ENCODE measurements at regions not wholly inside any gene's neighbourhood (a gene's known extent, or its start where the extent isn't known, plus 50 kb on each side); places are given as distances from the start of the nearest gene placed in this dataset.

DNA sequence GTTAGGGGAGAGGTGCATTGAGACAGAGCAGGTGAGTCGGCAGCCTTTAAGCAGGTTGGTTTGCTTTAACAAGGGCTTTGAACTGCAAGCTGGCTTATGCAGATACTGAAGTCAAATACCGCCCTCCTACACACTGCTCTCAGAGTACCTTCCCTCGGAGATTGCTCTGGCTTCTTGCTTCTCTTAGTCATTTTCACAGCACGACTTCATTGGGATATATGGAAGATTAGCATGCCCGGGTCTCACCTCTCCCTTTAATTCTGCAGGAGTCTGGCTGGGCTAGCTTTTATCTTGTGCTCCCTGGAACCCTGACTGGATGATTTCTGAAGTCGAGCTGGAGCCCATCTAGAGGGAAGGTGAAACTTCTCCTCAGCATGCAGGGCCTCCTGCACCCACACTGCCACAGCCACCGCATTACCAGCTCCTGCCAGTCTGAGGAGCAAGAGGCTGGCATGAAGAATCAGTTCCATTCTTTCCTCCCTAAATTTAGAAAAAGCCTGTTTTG lies 395.5 kb upstream of the HNRNPA3 start:
- no peak for DNase-seq

DNA sequence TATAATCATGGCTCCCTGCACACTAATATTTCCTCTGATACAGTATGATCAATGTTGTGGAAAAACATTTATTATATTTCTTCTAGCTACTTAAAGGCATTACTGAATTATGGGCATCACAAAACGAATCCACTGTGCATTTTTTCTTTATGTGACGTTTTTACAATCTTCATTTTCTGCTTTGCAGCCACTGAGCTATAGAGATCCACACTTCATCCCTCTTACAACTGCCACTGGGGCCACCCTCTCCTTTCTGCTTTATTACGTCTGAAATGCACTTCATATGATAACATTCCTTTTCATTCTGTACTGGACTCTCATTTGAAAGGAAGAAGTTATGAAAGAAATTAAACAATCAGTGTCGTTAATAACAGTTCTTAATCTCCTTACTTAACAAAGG lies 394.5 kb upstream of the HNRNPA3 start:
- DNase-seq, result no peak

DNA sequence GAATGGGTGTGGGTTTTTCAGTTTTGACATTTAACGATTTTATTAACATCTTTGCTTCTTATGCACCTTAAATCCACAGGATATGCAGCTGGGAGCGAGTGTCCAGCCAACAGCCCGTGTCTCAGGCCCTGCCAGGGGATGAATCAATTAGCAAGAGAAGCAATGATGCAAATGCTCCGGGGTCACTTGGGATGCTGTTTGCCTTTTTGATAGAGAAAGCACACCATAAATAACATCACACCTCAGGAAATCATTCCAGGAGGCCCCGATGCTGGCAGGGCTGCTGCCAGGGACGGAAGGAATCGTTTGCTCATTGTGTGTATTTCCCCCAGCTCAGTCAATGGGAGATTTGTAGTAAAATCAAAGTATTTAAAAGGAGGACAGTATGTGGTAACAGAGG lies 394.0 kb upstream of the HNRNPA3 start:
- no peak for DNase-seq

DNA sequence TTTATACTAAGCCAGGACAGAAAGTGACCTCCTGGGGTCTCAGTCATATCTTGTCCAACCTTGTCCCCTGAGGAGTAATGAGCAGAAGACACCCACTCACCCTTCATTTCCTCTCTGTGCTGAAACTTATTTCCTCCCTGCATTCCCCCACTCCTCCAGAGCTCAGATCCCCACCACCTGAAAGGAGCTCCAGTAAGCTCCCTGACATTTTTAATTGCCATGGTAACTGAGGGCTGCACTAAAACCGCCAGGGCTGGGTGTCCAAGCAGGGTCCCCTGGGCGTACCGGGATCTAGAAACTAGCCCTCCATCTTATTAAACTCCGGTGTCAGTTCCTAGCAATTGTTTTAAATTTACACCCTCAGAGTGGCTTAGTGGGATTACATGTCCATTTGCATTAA lies 393.3 kb upstream of the HNRNPA3 start:
- no peak for DNase-seq

DNA sequence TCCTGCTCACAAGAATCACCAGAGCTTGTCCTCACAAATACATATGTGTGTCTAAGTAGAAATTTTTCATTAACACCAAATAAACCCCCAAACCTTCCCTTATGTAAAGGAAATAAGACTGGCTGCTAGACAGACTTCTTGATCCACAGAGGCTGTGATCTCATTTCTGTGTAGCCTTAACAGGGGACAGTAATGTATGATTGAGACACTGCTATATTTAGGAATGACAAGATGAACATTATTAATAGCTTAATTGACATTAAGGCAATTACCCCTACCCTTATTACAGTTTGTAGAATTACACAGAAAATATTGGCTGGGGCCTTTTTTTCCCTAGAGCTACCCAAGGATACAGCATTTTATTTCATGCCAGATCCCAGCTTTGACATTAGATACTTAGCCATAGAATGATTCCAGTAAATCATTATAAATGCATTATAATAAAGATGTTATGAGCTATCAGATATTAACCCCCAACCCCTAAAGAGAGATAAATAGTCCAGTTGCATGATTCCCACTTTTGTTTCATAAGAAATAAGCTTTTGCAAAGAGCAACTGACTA lies 392.1 kb upstream of the HNRNPA3 start:
- DNase-seq, result no peak

DNA sequence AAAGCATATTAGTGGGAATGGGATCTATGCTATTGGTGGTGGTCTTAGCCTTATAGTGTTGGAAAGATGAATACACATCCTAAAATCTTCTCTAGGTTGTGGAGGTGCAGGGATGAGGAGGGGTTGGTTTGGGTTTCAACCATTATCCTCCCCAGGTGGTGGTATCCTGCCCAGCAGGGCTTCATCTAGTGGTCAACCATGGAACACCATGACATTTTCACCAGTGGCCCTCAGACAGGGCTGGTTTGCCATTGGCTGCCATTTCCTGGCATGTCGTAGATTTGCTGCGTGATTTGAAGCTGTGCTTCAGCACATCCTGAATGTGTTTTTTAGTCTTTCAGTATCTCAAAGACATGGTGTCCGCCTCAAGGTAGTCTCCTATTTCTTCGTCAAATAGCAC lies 391.2 kb upstream of the HNRNPA3 start:
- DNase-seq, result no peak

DNA sequence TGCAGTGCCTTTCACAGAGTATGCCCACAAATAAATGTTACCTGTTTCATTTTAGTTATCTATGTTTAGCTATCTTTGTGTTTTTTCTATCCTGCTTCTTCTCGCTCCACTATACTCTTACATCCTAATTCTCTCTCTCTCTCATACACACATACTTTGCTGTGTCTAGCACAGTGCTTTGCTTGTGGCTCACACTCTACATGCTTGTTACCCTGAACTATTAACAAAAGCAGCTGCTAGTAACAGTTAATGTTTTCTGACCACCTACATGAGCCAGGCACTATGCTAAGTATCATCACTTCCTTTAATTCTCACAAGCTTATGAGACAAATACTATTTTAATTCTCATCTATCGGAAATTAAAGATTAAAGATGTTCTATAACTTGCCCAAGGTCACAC lies 390.5 kb upstream of the HNRNPA3 start:
- DNase-seq, result no peak

DNA sequence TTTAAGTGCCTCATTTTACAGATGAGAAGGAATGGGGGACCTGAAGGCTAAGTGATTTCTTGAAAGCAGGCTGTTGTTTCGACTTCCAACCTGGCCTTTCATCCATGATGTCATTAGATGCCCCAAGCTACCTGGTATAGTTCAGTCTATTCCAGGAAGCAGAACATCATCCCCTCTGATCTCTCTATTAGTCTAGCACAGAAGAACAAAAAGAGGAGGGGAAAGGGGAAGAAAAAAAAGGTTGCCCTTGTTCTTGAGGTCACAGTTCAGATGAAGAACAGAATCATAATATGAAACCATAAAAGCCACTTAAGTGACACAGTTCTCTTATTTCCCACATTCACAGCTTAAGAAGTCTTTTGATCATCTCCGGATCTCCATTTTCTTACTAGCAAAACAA lies 386.2 kb upstream of the HNRNPA3 start:
- no peak for DNase-seq

DNA sequence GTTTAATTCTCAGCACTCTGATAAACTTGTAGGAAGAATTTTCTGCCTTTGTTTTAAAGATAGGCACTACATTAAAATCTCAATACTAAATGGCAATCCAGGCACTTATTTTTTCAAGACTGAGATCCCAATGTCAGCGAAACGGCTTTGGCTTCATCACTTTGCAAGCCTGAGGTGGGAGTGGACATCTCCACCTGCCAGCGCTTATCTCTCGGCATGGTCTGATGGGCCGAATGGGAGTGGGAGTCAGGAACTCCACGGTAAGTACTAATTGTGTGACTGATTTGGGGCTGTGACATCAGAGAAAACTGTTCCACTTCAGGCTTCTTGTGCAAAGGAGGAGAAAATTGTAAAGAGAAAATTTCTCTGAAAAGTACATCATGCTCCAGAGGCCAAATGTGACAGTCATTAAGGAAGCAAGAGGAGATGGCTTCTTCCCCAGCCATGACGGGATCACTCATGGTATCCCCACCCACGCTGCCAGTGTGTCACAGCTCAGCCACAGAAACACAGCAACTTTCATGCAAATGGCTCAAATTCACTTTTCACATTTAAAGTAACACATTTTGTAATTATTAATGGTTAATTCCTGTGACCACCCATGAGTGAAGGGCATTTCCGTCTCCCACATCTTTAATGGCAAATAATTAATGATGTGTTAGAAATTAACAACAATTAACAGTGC lies 385.5 kb upstream of the HNRNPA3 start:
- no peak for DNase-seq

DNA sequence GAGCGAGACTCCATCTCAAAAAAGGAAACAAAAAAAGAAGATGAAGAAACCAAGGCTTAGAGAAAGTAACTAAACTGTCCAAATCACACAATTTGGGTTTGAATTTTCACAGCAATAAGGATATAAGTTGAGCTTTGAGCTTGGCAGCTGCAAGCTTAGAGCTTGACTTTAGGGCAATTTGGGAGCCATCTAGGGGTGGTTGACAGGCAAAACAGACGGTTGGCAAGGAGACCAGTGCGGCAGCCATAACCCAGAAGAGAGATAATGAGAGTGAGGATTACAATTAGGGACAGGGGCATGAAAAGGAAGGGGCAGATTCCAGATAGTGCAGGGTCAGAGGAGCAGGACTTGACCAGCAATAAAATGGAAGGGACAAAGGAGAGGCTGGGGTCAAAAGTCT lies 382.2 kb upstream of the HNRNPA3 start:
- DNase-seq, result no peak

DNA sequence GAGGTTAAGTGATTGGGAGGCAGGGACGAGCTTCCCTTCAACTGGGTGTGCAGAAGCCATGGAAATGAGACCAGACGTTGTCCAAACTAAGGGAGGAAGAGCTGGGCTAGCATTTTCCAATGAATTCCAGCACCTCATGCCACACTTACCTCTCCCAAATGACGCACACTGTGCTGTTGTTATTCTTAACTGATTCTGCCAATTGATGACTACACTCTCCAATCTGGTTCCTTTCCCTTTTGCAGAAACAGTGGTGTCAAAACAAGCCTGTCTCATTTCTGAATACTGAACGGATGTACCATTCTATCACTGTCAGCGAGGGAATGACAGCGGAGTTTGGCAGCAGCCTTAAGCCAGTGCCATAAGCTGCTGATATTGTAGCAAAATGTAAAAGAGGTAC lies 380.5 kb upstream of the HNRNPA3 start:
- no peak for DNase-seq

DNA sequence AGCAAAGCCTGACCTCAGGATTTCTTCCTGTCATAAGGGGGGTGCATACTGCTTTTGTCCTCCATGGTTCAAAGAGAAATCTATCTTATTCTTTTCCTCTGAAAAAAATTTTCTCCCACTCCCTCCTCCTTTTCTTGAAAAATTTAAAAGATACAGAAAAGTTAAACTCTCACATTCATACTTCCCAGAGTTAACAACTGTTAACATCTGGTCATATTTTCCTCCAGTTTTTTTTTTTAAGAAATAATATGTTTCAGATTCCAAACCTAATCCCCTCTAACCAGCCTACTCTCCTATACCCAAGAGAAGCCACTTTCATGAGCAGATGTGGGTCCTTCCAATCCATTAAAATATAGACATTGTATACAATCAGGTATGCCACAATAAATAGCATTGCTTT lies 378.9 kb upstream of the HNRNPA3 start:
- DNase-seq, result no peak

DNA sequence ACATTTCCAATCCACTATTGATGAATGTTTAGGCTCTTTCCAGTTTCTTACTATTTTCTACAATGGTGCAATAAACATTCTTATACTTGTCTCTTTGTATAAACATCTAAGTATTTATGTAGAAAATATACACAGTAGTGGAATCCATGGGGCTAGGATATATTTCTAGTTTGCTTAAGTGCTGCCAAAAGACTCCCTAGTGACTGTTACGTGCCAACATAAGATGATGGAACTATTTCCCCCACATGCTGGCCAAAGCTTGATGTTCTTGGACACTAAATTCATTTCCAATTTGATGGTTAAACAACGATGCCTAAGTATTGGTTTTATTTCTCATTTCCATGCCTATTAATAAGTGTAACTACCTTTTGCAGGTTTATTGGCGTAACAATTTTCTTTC lies 378.4 kb upstream of the HNRNPA3 start:
- no peak for DNase-seq

DNA sequence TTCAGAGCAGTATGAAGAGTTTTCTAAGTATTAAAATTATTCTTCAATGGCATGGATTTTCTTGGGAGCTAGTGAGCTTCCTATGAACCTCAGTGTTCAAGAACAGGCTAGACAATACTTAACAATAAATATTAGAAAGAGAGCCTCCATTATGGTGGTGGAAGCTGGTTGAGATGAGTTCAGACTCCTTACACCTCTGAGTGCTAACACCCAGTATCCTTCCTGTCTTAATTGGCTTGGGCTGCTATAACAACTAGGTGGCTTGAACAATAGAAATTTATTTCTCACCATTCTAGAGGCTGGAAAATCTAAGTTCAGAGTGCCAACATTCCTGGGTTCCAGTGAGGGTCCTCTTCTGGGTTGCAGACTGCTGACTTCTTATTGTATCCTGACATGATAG lies 369.4 kb upstream of the HNRNPA3 start:
- DNase-seq, result no peak

DNA sequence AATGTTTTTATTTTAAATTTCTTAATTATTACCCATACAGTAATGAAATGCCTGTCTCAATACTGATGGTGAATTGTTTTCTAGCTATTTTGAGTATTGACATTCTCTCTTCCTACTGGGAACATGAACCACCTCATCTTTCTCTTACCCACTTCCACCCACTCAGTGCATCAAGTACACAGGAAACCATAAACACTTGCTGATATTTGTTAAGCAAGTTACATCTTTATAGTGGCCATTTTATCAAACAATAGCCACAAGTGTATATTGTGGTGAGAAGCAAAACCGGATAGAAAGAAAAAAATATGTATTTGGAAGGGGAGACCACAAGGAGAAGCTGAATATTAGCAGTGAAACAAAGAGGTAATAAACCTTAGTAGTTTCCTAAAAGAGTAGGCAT lies 368.1 kb upstream of the HNRNPA3 start:
- no peak for DNase-seq

DNA sequence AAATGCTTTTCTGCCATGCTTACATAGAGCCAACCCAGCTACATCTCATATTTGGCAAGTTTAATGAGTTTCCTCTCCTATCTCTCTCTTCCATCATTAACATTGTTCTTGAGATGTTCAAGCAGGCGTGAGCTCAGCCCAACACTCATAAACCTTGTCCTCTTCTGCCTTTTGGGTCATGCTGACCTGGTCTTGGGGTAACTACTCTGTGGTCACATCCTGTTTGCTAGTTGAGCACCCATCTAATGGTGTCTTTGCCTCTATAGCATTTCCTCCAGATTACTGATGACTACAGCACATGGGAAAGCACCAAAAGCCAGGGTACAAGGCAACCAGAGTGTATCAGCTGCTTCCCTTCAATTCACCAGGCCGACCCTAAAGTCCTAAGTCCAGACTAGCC lies 366.9 kb upstream of the HNRNPA3 start:
- no peak for DNase-seq

DNA sequence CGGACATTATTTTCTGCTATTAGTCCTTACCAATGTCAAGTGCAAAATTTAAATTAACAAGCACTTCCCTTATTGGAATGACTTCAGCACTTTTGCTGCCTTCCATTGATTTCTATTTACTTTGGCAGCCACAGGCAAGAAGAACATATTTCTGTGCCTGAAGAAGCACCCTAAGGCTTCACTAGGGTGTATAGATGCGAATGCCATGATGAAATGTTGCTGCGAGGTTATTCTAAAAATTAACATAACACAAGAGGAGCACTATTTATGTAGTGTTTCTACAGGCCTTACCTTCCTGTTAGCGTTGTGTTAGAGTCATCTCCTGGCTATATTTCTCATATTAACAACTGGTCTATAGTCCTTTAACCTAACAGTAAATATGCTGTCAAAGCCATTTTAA lies 365.0 kb upstream of the HNRNPA3 start:
- no peak for DNase-seq

DNA sequence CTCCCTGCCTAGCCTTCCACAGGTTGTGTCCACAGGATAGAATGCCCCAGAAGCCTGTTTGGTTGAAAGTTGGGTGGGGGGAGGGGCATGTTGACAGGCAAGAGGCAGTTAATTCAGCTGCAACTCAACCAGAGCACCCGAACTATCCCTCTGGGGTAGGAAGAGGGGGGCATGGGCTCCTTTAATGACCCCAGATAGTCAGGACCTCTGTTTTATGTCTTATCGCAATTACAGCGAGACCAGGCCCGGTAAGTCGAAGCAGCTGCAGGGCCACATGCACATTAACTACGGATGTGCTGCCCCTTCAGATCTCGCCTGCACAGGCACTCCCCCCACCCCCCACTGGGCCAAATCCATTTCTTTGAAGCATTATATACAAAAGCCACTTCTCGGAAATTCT lies 363.8 kb upstream of the HNRNPA3 start:
- DNase-seq, result no peak

DNA sequence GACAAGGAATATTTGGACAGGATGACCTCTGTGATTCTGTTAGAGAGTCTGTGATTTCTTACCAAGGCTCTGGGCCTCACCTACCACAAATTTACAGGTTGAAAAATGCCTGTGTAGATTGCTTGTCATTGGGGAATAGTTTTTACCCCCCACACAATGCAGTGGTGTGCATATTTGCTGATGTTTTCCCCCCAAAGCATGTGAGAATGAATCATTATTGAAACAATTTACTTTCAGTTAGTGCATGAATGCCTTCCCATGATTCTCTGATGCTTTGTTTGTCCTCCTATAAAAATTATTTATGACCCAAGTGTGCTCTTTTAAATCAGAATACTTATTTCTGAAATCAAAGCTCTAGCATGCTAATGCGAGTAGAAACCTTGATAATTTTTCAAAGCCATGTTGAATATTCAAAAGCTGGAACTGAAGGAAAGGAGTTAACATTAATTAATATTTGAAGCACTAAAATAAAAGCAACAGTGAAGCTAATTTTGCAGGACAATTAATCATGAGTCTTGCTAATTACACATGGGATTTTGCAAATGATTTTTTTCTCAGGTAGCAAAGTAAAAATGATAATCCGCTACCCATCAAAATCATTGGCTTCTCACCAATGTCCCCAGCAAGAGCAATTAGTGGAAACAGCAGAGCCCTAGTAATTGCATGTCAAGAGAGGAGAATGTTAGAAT lies 361.2 kb upstream of the HNRNPA3 start:
- no peak for DNase-seq

DNA sequence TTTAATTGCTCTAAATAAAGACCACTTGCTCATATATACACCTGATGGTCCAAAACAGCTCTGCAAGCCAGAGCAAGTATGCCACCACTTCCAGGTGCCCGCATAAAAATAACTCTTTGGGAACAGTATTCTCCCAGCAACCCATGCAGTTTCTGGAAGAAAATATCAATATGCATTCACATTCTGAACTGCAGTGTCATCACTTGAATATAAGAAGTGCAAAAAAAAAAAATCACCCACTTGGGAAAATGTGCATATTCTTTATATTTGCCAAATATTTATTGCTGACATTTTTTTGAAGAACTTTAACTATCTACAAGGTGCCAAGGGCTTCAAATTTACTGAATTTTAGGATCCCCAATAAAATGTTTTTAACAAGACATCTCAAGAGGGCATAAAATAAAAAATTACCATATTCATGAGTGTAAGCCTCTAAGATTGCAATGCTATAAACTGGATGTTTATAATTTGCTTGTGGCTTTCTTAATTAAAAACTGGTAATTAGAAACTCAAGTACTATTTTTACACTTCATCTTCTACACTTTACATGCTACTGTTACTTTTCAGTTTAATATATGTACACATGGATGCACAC lies 360.6 kb upstream of the HNRNPA3 start:
- DNase-seq, result no peak

DNA sequence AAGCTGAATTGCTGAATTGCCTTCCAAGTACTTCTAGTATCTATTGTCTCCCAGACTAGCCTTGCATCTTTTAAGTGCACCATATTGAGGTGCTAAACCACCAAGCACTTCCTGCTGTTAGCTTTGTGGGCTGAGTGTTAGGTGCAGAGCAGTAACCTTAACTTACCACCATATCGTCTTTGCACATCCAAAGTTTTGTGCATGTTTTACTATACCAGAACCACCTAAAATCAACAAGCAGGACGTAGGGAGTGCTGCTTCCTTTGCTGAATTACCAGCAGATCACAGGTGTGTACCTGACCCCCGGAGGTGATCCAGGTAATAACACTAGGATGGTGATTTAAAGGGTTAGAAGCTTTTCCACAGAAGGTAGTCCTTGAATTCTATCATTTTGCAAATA lies 359.9 kb upstream of the HNRNPA3 start:
- no peak for DNase-seq

DNA sequence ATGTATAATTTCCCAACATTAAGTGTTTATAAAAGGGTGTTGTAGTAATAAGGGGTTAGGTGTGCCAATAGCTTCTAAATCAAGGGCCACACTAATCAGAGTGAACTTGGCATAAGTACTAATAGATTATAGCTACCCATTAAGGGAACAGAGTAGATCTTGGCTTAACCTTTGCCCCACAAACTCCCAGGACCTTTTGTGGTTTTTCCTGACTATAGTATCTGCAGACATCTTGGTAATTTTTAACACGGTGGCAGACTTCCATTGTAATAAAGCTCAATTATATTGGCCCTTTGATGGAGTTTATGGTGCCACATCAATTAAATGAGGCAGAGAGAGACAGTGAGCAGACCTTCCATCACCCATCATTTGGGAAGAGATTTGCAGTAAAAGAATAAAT lies 358.5 kb upstream of the HNRNPA3 start:
- no peak for DNase-seq

DNA sequence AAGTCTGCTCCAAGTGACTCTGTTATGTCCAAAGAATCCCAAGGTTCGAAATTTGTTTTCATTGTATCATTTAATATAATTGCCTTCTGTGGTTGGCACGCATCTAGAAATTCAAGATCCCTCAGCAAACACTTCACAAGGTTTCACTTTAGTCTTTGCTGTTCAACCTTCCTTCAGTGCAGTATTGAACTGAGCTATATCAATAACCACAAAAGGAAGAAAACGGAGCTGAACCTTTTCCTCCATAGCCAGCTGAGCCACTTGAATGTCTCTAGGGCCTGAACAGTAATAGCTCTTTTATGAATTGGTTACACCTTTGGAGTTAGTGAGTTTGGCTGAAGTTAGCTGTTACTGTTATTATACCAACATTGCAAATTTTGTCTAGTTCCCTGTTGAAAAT lies 357.7 kb upstream of the HNRNPA3 start:
- no peak for DNase-seq

DNA sequence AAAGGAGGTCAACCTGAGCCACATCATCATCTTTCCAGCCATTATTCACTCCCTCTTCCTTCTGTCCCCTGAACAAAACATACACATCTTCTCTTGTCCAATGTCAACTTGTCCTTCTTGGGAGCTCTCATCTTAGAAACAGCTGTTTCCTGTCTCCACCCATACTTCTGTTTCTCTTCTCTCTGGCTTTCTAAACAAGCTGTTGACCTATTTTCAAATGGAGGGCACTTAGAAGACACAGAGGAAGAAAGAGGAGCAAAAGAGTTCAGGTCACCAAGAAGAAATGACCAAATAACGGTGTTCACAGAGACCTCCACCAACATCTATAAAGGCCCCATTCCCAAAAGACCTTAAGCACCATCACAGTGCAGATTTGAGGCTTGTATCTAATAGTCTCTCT lies 355.9 kb upstream of the HNRNPA3 start:
- DNase-seq, result no peak

Measured in occipital lobe (tissue), 1 donor.